IPS DF 4.7 (cell line): ENCODE measurements at regions not wholly inside any gene's neighbourhood (a gene's known extent, or its start where the extent isn't known, plus 50 kb on each side); places are given as distances from the start of the nearest gene placed in this dataset.

ENCODE experiments used
- DNase-seq: peaks from one replicate; pipeline ENCODE4 v3.0.0-alpha.2; 2013; ENCODE audit warnings: low spot score; ENCODE audit errors: extremely low read depth

DNA sequence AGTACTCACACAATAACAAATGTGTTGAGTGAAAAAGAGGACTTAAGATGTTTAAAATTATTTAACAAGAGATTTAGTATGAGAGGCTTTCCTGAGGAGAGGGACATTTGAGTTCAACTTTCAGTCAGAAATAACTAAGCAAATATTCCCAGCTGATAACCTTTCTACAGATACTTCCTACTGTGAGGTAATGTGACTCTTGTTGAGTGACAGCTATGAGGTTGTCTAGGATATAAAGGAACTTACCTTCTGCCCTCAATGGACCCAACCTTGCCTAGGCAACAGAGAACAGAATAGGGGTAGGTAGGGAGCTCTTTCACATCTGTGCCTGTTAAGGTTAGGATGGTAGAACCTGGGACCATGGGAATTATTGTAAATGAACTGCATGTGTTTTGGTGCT, 54.7 kb downstream of the GLUD2 start:
- no peak for DNase-seq

DNA sequence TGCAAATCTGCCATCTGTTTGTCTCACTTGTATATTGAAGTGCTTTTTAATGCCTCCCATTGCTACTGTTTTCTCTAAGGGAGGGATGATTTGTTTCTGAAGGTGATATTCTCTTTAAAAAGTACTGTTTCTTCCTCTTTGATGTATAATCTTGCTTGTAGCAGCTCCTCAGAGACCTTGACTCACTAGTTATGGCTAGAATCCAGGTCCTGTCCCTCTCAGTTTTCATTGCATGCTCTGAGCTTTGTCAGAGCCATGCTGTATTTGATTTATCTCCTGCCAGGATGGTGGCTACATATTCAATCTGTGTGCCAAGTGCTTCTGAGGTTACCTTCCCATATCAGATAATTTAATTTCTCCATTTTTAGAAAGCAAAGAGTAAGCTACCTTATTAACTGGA, 56.0 kb downstream of the GLUD2 start:
- DNase-seq = no peak

DNA sequence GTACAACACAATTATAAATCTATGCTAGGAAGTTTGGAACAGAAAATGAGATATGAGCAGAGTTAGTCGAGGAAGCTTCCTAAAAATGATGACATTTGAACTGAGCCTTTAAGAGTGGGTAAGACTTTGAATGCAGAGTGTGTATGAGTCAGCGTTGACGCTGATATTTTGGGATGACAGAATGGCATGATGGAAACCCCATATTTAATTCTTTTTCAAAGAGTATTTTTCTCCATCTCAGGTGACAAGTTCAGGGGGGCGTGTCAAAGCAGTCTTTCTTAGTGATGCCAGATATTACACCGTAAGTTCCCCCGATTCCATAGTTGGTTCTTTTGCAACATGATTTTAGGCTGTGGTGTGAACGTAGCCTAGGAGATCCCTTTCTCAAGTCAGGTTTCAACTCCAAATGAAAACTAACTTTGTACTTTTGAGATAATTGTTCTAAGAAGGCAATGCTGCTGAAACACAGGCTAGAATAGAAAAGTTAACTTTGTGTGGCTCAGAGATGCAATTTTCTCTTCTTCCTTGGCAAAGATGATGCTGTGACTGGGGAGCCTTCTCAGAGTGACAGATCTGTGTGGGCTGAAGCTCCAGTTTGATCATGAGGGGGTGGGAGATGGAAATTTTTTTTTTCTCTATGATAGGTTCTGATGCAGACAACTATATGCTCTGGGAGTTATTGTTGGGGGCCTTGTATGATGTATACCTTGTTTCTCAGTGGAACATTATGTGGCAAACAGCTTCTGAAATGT, 59.2 kb downstream of the GLUD2 start:
- no peak for DNase-seq

DNA sequence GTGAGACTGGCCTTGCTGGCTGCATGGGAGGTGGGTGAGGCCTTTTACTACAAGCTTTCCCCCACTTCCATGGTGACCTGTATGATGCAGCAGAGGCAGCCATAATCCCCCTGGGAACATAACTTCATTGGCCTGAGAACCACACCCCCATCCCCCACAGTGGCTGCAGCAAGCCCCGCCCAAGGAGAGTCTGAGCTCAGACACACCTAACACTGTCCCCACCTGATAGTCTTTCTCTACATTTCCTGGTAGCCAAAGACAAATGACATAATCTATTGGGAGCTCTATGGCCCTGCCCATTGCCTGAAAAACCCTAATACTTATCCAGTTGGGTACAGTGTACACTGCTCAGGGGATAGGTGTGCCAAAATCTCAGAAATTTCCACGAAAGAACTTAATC, 62.6 kb downstream of the GLUD2 start:
- DNase-seq = no peak

DNA sequence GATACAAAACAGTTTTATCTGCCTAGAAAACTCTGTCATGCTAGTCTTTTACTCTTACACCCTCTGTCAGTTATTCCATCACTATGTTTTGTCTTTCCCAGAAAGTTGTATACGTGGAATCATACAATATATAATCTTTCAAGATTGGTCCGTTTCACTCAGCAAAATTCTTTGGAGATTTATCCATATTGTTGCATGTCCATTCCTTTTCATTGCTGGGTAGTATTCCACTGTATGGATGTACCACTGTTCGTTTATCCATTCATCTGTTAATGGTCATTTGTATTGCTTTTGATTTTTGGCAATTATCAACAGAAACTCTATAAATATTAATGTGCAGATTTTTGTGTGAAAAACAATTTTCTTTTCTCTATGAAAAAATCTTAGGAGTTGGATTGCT, 63.1 kb downstream of the GLUD2 start:
- no peak for DNase-seq

DNA sequence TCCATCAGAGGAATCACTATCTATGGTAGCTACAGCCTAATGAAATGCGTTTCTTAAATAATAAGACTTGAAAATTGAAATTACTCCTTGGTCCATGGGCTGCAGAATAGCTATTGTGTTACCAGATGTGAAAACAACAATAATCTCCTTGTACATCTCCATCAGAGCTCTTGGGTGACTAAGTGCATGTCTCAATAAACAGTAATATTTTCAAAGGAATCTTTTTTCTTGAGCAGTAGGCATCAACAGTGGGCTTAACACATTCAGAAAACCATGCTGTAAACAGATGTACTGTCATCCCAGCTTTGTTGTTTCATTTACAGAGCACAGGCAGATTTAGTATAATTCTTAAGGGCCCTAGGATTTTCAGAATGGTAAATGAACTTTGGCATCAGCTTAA, 67.3 kb downstream of the GLUD2 start:
- no peak for DNase-seq

DNA sequence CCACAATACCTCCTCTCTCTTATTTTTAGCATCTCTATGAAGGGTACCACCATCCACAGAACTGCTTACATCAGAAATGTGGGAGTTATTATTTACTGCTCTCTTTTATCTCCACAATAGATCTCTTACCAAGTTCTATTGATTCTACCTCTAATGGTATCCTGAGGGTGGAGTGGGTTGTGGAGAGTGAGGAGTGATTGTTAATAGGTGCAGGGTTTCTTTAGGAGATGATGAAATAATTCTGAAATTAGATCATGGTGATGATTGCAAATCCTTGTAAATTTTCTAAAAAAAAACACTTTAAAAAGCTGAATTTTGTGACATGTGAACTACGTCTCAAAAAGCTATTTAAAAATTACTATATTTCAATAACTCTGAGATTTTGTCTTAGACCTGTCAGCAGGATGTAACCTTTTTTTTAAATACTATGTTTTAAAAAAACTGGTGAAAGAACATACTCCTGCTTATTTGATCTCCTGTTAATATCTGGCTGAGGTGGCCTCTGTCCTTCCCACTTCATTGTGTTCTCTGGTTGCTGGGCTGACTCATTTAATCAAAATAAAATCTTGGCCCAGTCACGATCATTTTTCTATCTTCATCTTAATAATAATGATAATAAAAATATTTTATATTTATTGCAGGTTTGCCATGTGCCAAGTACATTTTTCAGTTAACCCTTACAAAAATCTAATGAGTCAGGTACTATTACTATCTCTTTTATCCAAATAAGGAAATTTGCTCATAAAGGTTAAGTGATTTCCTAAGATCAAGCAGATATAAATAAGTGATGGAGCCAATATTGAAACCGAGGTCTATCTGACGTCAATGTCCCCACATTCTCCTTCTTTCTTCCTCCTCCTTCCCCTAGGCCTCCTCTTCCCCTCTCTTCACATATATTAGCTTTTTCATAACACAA, 73.5 kb downstream of the GLUD2 start:
- DNase-seq = no peak

DNA sequence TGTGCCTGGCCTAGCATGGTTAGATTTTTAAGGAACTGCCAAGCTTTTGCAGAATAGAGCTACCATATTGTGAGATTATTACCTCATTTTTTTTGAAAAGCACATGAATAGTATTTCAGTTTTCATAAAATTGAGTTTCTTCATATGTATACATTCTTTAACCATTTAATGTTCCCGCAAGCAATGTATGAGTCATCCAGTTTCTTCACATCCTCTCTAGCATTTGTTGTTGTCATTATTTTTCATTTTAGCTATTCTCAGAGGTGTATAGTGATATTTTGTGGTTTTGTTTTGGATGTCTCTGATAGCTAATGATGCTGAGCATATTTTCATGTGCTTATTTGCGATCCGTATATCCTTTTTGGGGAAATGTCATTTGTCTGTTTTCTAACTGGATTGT, 74.9 kb downstream of the GLUD2 start:
- DNase-seq = no peak

DNA sequence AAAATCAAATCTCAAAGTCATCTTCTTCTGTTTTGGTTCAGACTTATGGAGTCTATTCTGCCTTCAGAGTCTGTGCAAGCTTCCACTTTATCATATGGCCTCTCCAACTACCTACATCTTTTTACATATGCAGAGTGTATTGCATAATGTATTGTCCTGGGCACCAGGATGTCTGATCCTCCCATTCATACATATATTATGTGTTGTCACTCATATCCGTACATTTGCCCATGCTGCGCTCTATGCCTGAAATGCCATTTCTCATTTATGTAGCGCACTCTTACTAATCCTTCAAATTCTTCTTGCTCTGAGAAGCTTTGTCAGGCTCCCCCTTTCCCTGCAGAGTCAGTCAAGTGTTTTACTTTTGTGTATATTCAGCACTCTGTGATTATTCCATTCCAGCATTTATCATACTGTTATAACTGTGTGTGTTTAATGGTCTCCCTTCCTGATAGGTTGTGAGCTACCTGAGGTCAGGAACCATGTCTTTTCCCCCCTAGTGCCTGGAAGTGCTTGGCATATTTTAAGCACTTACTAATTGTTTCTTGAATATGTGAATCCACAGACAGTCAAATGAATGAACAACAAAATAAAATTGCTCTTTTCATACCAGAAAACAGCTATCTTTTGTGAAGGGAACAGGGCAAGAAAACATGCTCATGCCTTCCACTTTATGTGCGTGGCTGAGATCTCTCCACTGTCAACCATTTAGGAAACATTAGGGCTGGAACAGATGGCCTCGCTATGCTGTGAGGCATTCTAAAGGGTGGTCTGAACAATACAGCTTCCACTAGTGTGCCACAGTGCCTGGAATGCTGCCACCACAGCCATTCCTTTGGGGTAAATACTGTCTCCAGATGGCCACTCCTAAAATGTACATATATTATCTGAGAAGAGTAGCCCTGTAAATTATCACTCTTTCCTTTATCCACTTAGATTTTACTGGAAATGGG, 81.8 kb downstream of the GLUD2 start:
- DNase-seq = no peak

DNA sequence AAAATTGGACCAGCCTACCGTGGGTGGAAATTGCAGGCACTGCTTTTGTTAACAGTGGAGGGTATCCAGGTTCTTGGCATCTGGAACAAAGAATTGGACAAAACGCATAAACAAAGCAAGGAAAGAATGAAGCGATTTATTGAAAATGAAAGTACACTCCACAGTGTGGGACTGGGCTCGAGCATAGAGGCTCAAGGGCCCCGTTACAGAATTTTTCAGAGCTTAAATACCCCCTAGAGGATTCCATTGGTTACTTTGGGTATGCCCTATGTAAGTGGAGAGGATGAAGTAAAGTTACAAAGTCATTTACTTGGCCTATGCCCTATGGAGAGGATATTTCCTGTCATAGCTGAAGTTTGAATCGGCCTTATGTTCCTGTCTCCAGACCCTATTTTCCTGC, 85.3 kb downstream of the GLUD2 start:
- DNase-seq = no peak

DNA sequence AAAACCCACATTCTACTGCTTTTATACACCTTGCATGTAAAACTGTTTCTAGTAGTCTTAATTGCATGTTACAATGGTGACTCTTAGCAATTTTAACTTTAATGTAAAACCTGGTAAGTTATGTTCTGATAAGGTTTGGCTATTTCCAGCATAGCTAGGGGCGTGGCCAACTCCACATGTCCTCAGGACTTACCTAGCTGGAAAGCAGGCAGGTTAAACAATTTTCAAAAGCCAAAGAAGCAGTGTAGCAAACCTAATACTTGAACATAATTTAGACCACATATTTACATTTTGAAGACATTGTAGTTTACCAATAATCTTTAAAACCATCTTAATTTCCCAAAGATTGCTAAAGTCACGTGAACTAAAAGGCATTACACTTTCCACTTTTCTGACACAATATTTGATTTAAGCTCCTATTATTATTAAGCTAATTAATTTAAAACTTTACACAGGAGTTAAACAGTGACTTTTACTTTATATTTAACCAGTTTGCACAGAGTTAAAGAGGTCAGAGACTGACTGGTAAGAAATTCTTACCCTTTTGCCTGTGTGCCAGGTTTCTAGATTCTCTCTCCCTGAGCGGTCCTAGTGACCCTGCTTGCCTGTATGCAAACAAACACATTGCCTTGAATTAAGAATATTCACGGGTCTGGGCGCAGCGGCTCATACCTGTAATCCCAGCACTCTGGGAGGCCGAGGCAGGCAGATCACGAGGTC, 88.2 kb downstream of the GLUD2 start:
- DNase-seq = no peak

DNA sequence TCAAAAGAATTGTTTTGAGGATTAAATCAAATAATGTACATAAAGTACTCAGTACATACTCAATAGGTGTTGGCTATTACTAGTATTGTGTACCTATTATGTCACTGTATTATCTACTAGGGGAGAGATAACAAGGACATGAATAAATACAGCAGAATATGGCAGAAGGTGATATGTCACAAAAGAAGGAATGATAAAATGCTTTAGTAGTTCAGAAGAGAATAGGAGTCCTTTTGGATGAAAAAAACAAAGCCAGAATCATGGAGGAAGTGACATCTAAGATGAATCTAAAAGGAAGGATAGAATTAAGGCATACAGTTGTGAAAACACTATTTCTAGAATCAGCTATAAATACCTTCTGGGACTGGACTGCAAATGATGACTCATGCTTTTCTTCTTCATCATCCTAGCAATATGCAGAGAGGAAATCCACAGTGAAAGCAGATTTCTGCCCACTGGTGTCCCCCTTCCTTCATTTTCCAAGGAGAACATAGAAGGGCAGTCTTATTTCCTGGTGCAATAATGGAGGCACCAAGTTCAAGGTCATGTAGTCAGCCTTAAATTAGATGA, 98.7 kb downstream of the GLUD2 start:
- no peak for DNase-seq

DNA sequence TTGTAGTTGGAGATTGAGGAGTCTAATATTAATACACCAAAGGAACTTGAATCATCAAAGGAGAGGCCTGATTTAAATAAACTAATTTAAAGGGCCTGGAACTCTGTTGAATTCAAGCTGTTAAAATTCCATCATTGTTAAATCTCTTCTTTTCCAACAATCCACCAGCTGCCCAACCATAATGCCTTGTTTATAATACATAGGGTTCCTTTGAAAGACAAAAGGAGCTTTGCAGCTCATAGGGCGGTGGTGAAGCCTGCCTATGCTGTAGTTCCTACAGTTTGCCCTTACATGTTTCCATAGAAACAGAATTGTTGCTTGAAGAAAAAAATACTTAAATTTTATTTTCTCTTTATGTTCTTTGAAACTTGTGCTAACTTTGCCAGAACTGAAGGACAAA, 102.8 kb downstream of the GLUD2 start:
- DNase-seq = no peak

DNA sequence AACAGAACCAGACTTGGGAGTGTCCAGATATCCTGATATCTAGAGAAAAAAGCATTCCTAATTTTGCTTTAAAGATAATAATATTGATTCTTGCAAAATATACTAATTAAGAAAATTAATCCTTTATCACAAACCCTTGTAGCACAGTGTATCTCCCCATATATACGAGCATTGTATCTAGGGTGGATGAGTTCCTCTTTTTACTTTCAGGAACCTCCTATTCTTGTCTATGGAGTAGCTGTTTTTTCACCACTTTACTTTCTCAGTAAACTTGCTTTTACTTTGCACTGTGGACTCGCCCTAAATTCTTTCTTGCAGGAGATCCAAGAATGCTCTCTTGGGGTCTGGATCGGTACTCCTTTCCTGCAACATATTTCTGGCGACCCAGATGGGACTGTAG, 103.9 kb downstream of the GLUD2 start:
- no peak for DNase-seq

DNA sequence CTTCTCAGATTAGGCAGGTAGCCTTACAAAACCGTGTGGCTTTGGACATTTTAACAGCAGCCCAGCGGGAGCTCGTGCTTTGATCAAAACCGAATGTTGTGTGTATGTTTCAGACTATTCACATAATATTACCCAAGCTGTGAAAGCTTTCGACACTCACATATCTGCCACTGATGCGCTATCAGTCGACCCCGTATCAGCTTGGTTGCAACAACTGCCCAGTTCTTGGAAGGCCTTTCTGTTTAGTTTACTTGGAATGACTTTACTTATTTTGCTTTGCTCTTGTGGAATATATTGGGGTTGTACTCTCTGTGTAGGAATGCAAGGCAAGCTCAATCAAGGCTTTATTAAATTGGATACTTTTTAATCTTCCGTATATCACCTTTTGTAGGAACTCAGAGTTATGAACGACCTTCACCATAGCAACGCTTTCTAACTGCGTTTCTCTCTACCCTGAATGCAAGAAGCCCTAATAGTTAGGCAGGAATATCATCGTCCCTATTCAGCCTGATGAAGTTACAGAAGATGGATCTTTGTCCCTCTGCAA, 107.5 kb downstream of the GLUD2 start:
- DNase-seq = no peak

DNA sequence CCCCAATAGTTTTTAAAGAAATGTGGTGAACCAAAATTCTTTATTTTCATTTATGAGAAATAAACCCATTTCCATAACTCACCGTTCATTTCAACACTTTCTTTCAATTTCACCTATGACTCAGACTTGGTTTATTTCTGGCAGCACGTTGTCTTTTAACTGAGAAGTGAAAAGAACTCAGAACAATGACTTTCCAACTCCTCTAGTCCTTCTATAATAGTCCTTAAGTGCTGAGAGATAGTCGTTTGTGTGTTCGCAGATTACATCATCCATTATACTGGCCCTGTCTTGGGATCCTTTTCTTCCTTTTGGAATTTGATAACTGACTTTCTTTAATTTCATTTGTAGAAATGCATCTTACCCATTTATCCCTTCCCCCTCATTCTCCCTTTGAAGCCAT, 113.6 kb downstream of the GLUD2 start:
- DNase-seq = no peak

DNA sequence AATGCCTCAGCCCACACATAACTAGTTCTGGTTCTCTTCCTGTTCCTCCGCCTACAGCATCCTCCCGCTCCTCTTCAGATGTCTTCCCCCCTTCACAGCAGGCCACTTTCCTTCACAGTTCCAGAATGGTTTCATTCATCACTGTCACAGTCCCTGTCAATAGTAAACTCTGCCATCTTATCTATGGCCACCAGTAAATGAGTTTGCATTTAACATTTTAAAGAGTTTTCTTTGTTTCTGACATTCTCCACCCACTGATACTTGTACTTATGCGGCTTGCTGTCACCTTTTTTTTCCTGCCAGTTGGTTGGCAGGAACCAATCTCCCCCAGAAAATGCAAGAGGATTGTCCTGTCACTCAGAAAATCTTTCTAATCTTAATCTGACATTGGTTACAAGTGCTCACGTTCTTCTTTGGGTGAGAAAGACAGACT, 114.1 kb downstream of the GLUD2 start:
- no peak for DNase-seq

DNA sequence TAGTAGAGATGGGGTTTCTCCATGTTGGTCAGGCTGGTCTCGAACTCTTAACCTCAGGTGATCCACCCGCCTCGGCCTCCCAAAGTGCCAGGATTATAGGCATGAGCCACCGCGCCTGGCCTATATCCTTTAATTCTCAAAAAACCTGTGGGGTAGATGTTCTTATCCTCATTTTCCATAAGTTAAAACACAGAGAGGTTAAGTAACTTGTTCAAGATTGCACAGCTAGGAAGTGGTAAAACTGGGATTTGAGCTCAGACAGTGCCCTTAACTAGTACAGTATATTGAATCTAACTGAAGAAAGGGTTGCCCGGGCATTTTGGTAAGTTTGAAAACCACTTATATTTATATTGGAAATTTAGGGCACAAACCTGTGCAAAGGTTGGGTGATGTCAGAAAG, 116.0 kb downstream of the GLUD2 start:
- no peak for DNase-seq

DNA sequence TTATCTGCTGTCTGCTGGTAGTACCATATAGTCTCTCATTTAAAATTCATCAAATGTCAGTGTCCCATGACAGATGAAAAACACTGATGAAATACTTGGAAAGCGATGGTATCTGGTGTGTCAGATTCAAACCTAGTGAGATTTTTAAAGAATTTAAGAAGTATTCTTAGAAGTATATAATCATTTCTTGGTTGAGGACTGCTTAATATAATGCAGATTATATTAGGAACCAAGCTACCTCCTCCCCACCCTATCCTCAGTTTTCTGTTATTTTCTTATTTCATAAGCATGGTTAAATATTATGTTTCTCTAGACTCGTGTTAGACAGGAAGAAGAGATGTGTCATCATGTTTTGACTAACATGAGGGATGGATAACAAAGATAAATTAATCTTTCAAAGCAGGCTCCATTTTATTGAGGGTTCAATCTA, 118.5 kb downstream of the GLUD2 start:
- DNase-seq = no peak
